Endothelial cell of umbilical vein (primary cell): ENCODE measurements at regions not wholly inside any gene's neighbourhood (a gene's known extent, or its start where the extent isn't known, plus 50 kb on each side); places are given as distances from the start of the nearest gene placed in this dataset.

ENCODE experiments used
- BruUV-seq: library from RNA; stranded (reverse); fragments of 400-500 nt; replicated peaks from 2 replicates; lab custom pipeline; 2021; lab: Mats Ljungman, UMichigan
- CTCF ChIA-PET: fragments of 300-600, 350-600 bp; sonication (Branson Sonifier 250); formaldehyde crosslinking; loops from one replicate; lab custom pipeline; 2021; ENCODE audit warnings: antibody characterized with exemption, inconsistent platforms; lab: Charles Lee
- POLR2A ChIA-PET: fragments of 300-600, 350-600 bp; sonication (Branson Sonifier 250); formaldehyde crosslinking; loops from one replicate; lab custom pipeline; 2021; ENCODE audit warnings: antibody characterized with exemption, inconsistent platforms; lab: Charles Lee
- DNase-seq: peaks from one replicate; pipeline ENCODE4 v3.0.0-alpha.2; 2011; ENCODE audit warnings: low read depth, low spot score
- FAIRE-seq: peaks from 2 replicates; lab custom pipeline; 2011; peaks lifted over from hg19 to GRCh38; lab: Jason Lieb, UNC
- H2AFZ ChIP-seq: 2 replicates; pipeline ENCODE4 v1.6.0; 2012; ENCODE audit warnings: low read depth, low read length, control low read depth, inconsistent platforms
- H3K27ac ChIP-seq: 2 replicates; pipeline ENCODE4 v1.5.1; 2011; ENCODE audit warnings: low read depth, mild to moderate bottlenecking, control low read depth, low read length, moderate library complexity; ENCODE audit not compliant: insufficient read depth
- H3K27me3 ChIP-seq, 2 experiments: 2 replicates each; pipeline versions ENCODE4 v1.6.0 to v1.6.1; 2011; ENCODE audit warnings: low read length in 2 of 2, mixed read lengths in 1 of 2; ENCODE audit not compliant: control insufficient read depth in 2 of 2, insufficient read depth in 2 of 2
- H3K36me3 ChIP-seq, 2 experiments: 2 replicates in 1 of 2; 3 replicates in 1 of 2; pipeline ENCODE4 v1.5.1; 2011; ENCODE audit warnings: low read length in 2 of 2, mild to moderate bottlenecking in 1 of 2, moderate library complexity in 1 of 2; ENCODE audit not compliant: control insufficient read depth in 2 of 2, insufficient read depth in 2 of 2; ENCODE audit errors: extremely low read depth in 1 of 2
- H3K4me1 ChIP-seq: 3 replicates; pipeline ENCODE4 v1.5.1; 2011; ENCODE audit warnings: mild to moderate bottlenecking, low read length; ENCODE audit not compliant: control insufficient read depth, insufficient read depth; ENCODE audit errors: extremely low read depth
- H3K4me2 ChIP-seq: 2 replicates; pipeline ENCODE4 v1.6.1; 2011; ENCODE audit warnings: low read length, control low read depth, mixed read lengths; ENCODE audit not compliant: insufficient read depth
- H3K4me3 ChIP-seq, 3 experiments: fragments of 200-600 bp in 1 of 3; sonication (generic), shearing (Covaris generic) in 1 of 3; replicated peaks in 1 of 3; 2 replicates each; pipeline ENCODE4 v1.5.1; 2011 to 2016; ENCODE audit warnings: control low read depth in 3 of 3, low read length in 3 of 3, mild to moderate bottlenecking in 2 of 3, inconsistent platforms in 1 of 3, low read depth in 1 of 3, moderate library complexity in 1 of 3; ENCODE audit not compliant: insufficient read depth in 1 of 3
- H3K79me2 ChIP-seq: 2 replicates; pipeline ENCODE4 v1.6.0; 2012; ENCODE audit warnings: low read length, inconsistent platforms; ENCODE audit not compliant: control insufficient read depth, insufficient read depth
- H3K9ac ChIP-seq: replicated peaks from 2 replicates; pipeline ENCODE3; 2011; ENCODE audit warnings: low read length, control low read depth; ENCODE audit not compliant: insufficient read depth; ENCODE audit errors: extremely low read depth
- H3K9me1 ChIP-seq: replicated peaks from 3 replicates; pipeline ENCODE4 v1.6.0; 2011; ENCODE audit warnings: mild to moderate bottlenecking, low read length; ENCODE audit not compliant: control insufficient read depth, insufficient read depth; ENCODE audit errors: extremely low read depth
- H3K9me3 ChIP-seq: replicated peaks from 2 replicates; pipeline ENCODE4 v1.5.1; 2012; ENCODE audit warnings: low read length, inconsistent platforms; ENCODE audit not compliant: control insufficient read depth, insufficient read depth
- H4K20me1 ChIP-seq: replicated peaks from 2 replicates; pipeline ENCODE3; 2011; ENCODE audit warnings: mild to moderate bottlenecking, low read length; ENCODE audit not compliant: control insufficient read depth, insufficient read depth; ENCODE audit errors: extremely low read depth
- EZH2 ChIP-seq: IDR thresholded peaks from 2 replicates; pipeline ENCODE4 v1.6.1; 2012; ENCODE audit warnings: borderline replicate concordance, low read depth, mild to moderate bottlenecking, moderate library complexity, low read length, inconsistent platforms; ENCODE audit not compliant: severe bottlenecking
- FOS ChIP-seq: IDR thresholded peaks from 2 replicates; pipeline ENCODE4 v1.6.1; 2011; ENCODE audit warnings: mild to moderate bottlenecking, low read length, moderate library complexity, borderline replicate concordance; ENCODE audit not compliant: insufficient read depth
- GATA2 ChIP-seq: IDR thresholded peaks from 2 replicates; pipeline ENCODE4 v1.7.0; 2011; ENCODE audit warnings: low read depth, mild to moderate bottlenecking, moderate library complexity, mixed read lengths, low read length; ENCODE audit not compliant: insufficient read length, insufficient read depth
- JUN ChIP-seq: IDR thresholded peaks from 2 replicates; pipeline ENCODE4 v1.6.1; 2011; ENCODE audit warnings: borderline replicate concordance, low read depth; ENCODE audit not compliant: insufficient read length, insufficient read depth
- MAX ChIP-seq: IDR thresholded peaks from 2 replicates; pipeline ENCODE4 v1.6.1; 2011; ENCODE audit not compliant: insufficient read depth, insufficient read length
- MYC ChIP-seq: IDR thresholded peaks from one replicate; pipeline ENCODE4 v1.6.1; 2011; ENCODE audit warnings: mild to moderate bottlenecking, low read depth, low read length
- POLR2A ChIP-seq: IDR thresholded peaks from 2 replicates; pipeline ENCODE4 v1.6.1; 2012; ENCODE audit warnings: low read depth, mild to moderate bottlenecking, control low read depth, low read length
- POLR2AphosphoS5 ChIP-seq: IDR thresholded peaks from 2 replicates; pipeline ENCODE4 v1.6.1; 2012; ENCODE audit warnings: low read depth, mild to moderate bottlenecking, control low read depth, low read length, moderate library complexity; ENCODE audit not compliant: insufficient read depth
- dilution Hi-C: fragments of 300-500 bp; cut with MboI; formaldehyde crosslinking; loops from one replicate; pipeline ENCODE4 v1.15.0; 2019; ENCODE audit warnings: low sequenced_read_pairs; ENCODE audit not compliant: extremely low pct_ligation_motif_present
- intact Hi-C: fragments of 100-400 bp; cut with micrococcal nuclease; formaldehyde crosslinking; loops from one replicate; pipeline ENCODE4 v1.10.0; 2022
- TF ChIP-seq, protein P1 (sequence below), 2 donors: IDR thresholded peaks; 1 replicate in 1 of 2; 2 replicates in 1 of 2; pipeline ENCODE4 v1.5.1; 2011; ENCODE audit warnings: low read length in 2 of 2, mild to moderate bottlenecking in 2 of 2, moderate library complexity in 2 of 2, control low read depth in 1 of 2, inconsistent platforms in 1 of 2, low read depth in 1 of 2; ENCODE audit not compliant: insufficient read depth in 1 of 2; ENCODE audit errors: extremely low read depth in 1 of 2

DNA sequence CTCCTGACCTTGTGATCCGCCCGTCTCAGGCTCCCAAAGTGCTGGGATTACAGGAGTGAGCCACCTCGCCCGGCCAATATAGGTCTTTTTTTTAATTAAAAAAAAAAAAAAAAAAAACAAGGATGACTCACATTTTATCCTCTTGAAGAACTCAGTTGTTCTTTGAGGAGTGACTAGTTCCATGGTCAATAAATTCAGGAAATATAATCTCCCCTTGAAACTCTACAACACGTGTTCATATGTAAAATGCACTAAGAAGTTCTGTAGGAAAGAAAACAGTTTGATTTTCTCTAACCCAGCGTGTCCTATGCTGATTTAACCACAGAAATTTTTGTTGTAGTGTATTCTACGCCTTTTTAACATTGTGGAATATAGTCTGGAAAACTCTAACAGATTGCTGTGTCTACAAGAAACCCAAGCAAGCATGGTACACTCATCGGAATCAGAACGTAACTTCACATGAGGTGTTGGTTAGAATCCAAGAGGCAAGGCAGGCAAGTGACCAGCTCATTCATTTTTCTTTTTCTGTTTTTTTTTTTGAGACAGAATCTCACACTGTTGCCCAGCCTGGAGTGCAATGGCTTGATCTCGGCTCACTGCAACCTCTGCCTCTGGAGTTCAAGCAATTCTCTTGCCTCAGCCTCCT lies 79.0 kb upstream of the ZNF217 start:
- intact Hi-C loops, result no loop called here
- H2AFZ ChIP-seq, result no peak overlapping the region
- TF ChIP-seq JUN (no peak), MAX (no peak), POLR2A (no peak), EZH2 (no peak), MYC (no peak), POLR2AphosphoS5 (no peak), GATA2 (no peak), FOS (no peak)
- TF ChIP-seq, protein P1, sequence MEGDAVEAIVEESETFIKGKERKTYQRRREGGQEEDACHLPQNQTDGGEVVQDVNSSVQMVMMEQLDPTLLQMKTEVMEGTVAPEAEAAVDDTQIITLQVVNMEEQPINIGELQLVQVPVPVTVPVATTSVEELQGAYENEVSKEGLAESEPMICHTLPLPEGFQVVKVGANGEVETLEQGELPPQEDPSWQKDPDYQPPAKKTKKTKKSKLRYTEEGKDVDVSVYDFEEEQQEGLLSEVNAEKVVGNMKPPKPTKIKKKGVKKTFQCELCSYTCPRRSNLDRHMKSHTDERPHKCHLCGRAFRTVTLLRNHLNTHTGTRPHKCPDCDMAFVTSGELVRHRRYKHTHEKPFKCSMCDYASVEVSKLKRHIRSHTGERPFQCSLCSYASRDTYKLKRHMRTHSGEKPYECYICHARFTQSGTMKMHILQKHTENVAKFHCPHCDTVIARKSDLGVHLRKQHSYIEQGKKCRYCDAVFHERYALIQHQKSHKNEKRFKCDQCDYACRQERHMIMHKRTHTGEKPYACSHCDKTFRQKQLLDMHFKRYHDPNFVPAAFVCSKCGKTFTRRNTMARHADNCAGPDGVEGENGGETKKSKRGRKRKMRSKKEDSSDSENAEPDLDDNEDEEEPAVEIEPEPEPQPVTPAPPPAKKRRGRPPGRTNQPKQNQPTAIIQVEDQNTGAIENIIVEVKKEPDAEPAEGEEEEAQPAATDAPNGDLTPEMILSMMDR (IDR thresholded peaks at IDR 0.05; ENCODE audit: extremely low read depth in 1 of 2, insufficient read depth in 1 of 2, low read depth in 1 of 2, low read length in 2 of 2), result no peak
- no peaks in the 10 kb centered on the region for H3K79me2 ChIP-seq
- H3K4me3 ChIP-seq, result no peak overlapping the region
- no peaks in the 10 kb centered on the region for H3K36me3 ChIP-seq
- DNase-seq (no peak), FAIRE-seq (no peak)
- H3K9me1 ChIP-seq, result no peaks in the 10 kb centered on the region
- no peak overlapping the region for H3K4me2 ChIP-seq
- ChIA-PET CTCF (interaction anchor here (1.0 to 1.4 kb wide), 2 partner anchors 16 to 243 kb away, joined by 3 to 5 read pairs; no protein-coding TSS in a partner anchor), POLR2A (no interaction called here)
- dilution Hi-C loops, result no loop called here
- H3K27me3 ChIP-seq, result no peaks in the 10 kb centered on the region
- H4K20me1 ChIP-seq, result no peaks in the 10 kb centered on the region
- H3K27ac ChIP-seq, result no peak overlapping the region
- peaks cover 4% of the 10 kb centered on the region for H3K4me1 ChIP-seq
- H3K9me3 ChIP-seq, result no peaks in the 10 kb centered on the region
- no peak overlapping the region for H3K9ac ChIP-seq
- no TSS peak for BruUV-seq
